ENCODE measurements at regions not wholly inside any gene's neighbourhood (a gene's known extent, or its start where the extent isn't known, plus 50 kb on each side); places are given as distances from the start of the nearest gene placed in this dataset.
A peak's percentile ranks its signal among the peaks of the same experiment; 100 is the strongest.

GRCh38 chr2:120436885-120437603 lies 91.1 kb downstream of the INHBB start:
- Histone ChIP-seq H3K56ac (replicated peaks; ENCODE audit: insufficient read length, low read depth, low read length) (no peak overlapping the region), H2AK5ac (ENCODE audit: low read depth, low read length) (no peak overlapping the region), H3K27ac (ENCODE audit: low read depth, low read length) (no peak overlapping the region), H3K23ac (ENCODE audit: insufficient read length) (no peak overlapping the region), H2BK120ac (replicated peaks; ENCODE audit: low read depth, low read length) (peak overlapping the region; percentile 31), H3K4ac (replicated peaks; ENCODE audit: insufficient read length, low read depth, low read length) (no peak overlapping the region), H2BK5ac (ENCODE audit: low read depth, low read length) (no peak overlapping the region), H2BK20ac (ENCODE audit: low read length) (no peak overlapping the region), H3K14ac (ENCODE audit: insufficient read length) (no peak overlapping the region), H4K8ac (ENCODE audit: extremely low read depth, insufficient read depth, low read length) (no peak overlapping the region; the same call in 1 of the 2 replicates), H3K4me2 (ENCODE audit: insufficient read depth in 1 of 2, low read depth in 2 of 2, low read length in 2 of 2) (no peak overlapping the region), H3K79me2 (ENCODE audit: control insufficient read depth in 1 of 2, insufficient read depth in 2 of 2, low read length in 2 of 2) (no peaks in the 10 kb centered on the region), H3K79me1 (ENCODE audit: low read depth, low read length) (no peaks in the 10 kb centered on the region), H3K36me3 (ENCODE audit: control insufficient read depth in 2 of 4, insufficient read depth in 4 of 4, low read length in 3 of 4) (no peaks in the 10 kb centered on the region), H3K4me3 (ENCODE audit: extremely low read depth in 1 of 4, insufficient read depth in 2 of 4, low read depth in 3 of 4, low read length in 4 of 4) (no peak overlapping the region), H4K91ac (replicated peaks; ENCODE audit: insufficient read length, low read length) (peak overlapping the region; percentile 18), H2AFZ (ENCODE audit: low read length) (no peak overlapping the region), H2BK15ac (ENCODE audit: low read length) (no peak overlapping the region), H3K18ac (ENCODE audit: extremely low read depth, low read length) (no peak overlapping the region), H3K4me1 (replicated peaks in 1 of 4; ENCODE audit: control insufficient read depth in 3 of 4, insufficient read depth in 4 of 4, low read length in 3 of 4) (peaks cover 0 to 30% (median 16%) of the 10 kb centered on the region in 4 experiments; a peak in 6 of 7 replicates), H4K5ac (ENCODE audit: insufficient read length, low read depth, low read length) (no peak overlapping the region), H3K23me2 (ENCODE audit: low read depth, low read length) (no peaks in the 10 kb centered on the region), H4K20me1 (replicated peaks in 1 of 2; ENCODE audit: control insufficient read depth in 1 of 2, insufficient read depth in 2 of 2, low read length in 2 of 2) (peaks cover 0 to 1% of the 10 kb centered on the region in 2 experiments), H3K9ac (replicated peaks in 1 of 4; ENCODE audit: extremely low read depth in 1 of 4, low read depth in 3 of 4, low read length in 3 of 4) (no peak overlapping the region), H3K9me3 (ENCODE audit: insufficient read depth in 2 of 2, low read depth in 1 of 2, low read length in 1 of 2) (no peaks in the 10 kb centered on the region), H2BK12ac (ENCODE audit: low read depth, low read length) (no peak overlapping the region; the same call in 1 of the 2 replicates), H3K27me3 (replicated peaks in 1 of 4; ENCODE audit: control insufficient read depth in 3 of 4, extremely low read depth in 1 of 4, insufficient read depth in 3 of 4, low read length in 3 of 4) (peaks cover 4 to 64% (median 51%) of the 10 kb centered on the region in 4 experiments)
- POLR2A ChIA-PET (ENCODE audit: partially characterized antibody), result no interaction called here
- CTCF ChIA-PET (ENCODE audit: partially characterized antibody), result interaction anchor here (0.6 to 8.1 kb wide), 40 partner anchors 9 to 301 kb away, joined by 3 to 118 read pairs (median 5); partner anchors contain the start of gene INHBB
- FAIRE-seq (peak; percentile 87), DNase-seq (ENCODE audit: low read depth in 1 of 2, low spot score in 2 of 2) (peak; percentile 53 to 88)
- 48% methylated on average over 6 of the region's 7 CpGs; no CpG with 5 or more reads in 1 of the 2 experiments for WGBS, 2 experiments (ENCODE audit: extremely low coverage in 1 of 2, insufficient coverage in 1 of 2, insufficient read length in 1 of 2, insufficient replicate concordance in 2 of 2, low coverage in 1 of 2, low lambda C conversion rate in 2 of 2, missing lambda C conversion rate in 1 of 2)
- TF ChIP-seq CBX5 (IDR thresholded peaks at IDR 0.05; ENCODE audit: low read depth, low read length), result no peak
- no peak for TF ChIP-seq RBBP5 (IDR thresholded peaks at IDR 0.05; ENCODE audit: borderline replicate concordance, low read depth, low read length)
- no peak for TF ChIP-seq RFX5 (IDR thresholded peaks at IDR 0.05; ENCODE audit: borderline replicate concordance, low read depth, low read length)
- TF ChIP-seq SIN3A (conservative IDR thresholded peaks at IDR 0.05 in 1 of 2, IDR thresholded peaks at IDR 0.05 in 1 of 2; ENCODE audit: low read depth in 1 of 2, low read length in 2 of 2), result no peak; a peak in 1 of 4 replicates
- no peak for TF ChIP-seq ASH2L (IDR thresholded peaks at IDR 0.05; ENCODE audit: low read length)
- TF ChIP-seq ZNF274 (IDR thresholded peaks at IDR 0.05; ENCODE audit: borderline replicate concordance, extremely low read depth, low read length), result no peak
- no peak for TF ChIP-seq CEBPB (IDR thresholded peaks at IDR 0.05; ENCODE audit: low read depth, low read length)
- no peak for TF ChIP-seq POLR2A (IDR thresholded peaks at IDR 0.05; ENCODE audit: control extremely low read depth in 1 of 2, low read depth in 2 of 2, low read length in 2 of 2)
- no peak for TF ChIP-seq EGR1 (IDR thresholded peaks at IDR 0.05; ENCODE audit: borderline replicate concordance, low read depth, low read length)
- no peak for TF ChIP-seq FOSL1 (IDR thresholded peaks at IDR 0.05; ENCODE audit: insufficient read depth, low read depth, low read length)
- no peak for TF ChIP-seq SP4 (IDR thresholded peaks at IDR 0.05; ENCODE audit: low read length)
- TF ChIP-seq SUZ12 (IDR thresholded peaks at IDR 0.05; ENCODE audit: low read length), result no peak
